ENCODE measurements at regions not wholly inside any gene's neighbourhood (a gene's known extent, or its start where the extent isn't known, plus 50 kb on each side); places are given as distances from the start of the nearest gene placed in this dataset.
"Not testable (repeated sequence)": the region's sequence is repeated elsewhere in the genome, so short reads cannot be mapped to it uniquely, and the experiment has no call there.

DNA sequence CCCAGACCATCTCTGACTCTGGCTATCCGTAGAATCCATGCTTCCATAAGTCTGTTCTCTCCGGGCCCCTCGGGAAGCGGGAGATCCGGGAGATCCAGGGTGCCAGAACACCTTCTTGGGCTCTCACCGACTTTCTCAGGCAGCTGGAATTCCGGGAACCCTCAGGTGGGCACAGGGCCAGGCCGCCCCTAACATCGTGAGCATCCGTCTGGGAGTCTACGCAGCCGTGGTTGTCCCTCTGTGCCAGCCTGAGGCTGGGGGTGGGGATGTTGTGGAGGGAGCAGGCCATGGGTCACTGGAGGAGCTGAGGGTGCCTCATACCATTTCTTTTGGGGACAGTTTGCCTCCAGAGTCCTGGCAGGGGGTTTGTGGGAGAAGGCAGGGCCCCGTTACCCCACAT is 92.3 kb upstream of the COL5A1 start:
- Histone ChIP-seq H3K4me3 (ENCODE audit: low read length) (no peak overlapping the region), H3K27me3 (ENCODE audit: control insufficient read depth, insufficient read depth, low read length) (no peaks in the 10 kb centered on the region), H3K36me3 (ENCODE audit: control insufficient read depth, insufficient read depth, low read length) (no peaks in the 10 kb centered on the region), H3K27ac (ENCODE audit: low read length) (no peak overlapping the region), H3K4me1 (ENCODE audit: control insufficient read depth, insufficient read depth, low read length) (no peaks in the 10 kb centered on the region), H3K9me3 (ENCODE audit: control insufficient read depth, insufficient read depth, low read length) (no peaks in the 10 kb centered on the region)
- intact Hi-C loops (cut with micrococcal nuclease), result no loop called here
- Mint-ChIP-seq H3K4me1 (no peaks in the 10 kb centered on the region), H3K4me3 (no peak overlapping the region), H3K9me3 (no peaks in the 10 kb centered on the region), H3K27me3 (ENCODE audit: low read depth in 2 of 2) (peaks cover 0 to 3% of the 10 kb centered on the region in 2 donors), H3K27ac (no peak overlapping the region), H3K36me3 (no peaks in the 10 kb centered on the region)
- ATAC-seq (no peak), DNase-seq (no peak)
- TF ChIP-seq CTCF (IDR thresholded peaks at IDR 0.05), result no peak
- WGBS (ENCODE audit: insufficient coverage), result 84% methylated on average over 13 of the region's 13 CpGs

GRCh38 chr9:134550081-134550480 is 91.5 kb upstream of the COL5A1 start:
- H3K4me3 Mint-ChIP-seq; H3K4me1 Mint-ChIP-seq; H3K36me3 ChIP-seq (ENCODE audit: control insufficient read depth, insufficient read depth, low read length); H3K27me3 Mint-ChIP-seq (ENCODE audit: low read depth in 2 of 2); ATAC-seq; intact Hi-C loops (cut with micrococcal nuclease); H3K27ac ChIP-seq (ENCODE audit: low read length); H3K27me3 ChIP-seq (ENCODE audit: control insufficient read depth, insufficient read depth, low read length); H3K9me3 ChIP-seq (ENCODE audit: control insufficient read depth, insufficient read depth, low read length); H3K36me3 Mint-ChIP-seq; H3K4me3 ChIP-seq (ENCODE audit: low read length); H3K4me1 ChIP-seq (ENCODE audit: control insufficient read depth, insufficient read depth, low read length); DNase-seq; H3K27ac Mint-ChIP-seq; H3K9me3 Mint-ChIP-seq: not testable (repeated sequence)
- 96% methylated on average over 5 of the region's 7 CpGs for WGBS (ENCODE audit: insufficient coverage)

DNA sequence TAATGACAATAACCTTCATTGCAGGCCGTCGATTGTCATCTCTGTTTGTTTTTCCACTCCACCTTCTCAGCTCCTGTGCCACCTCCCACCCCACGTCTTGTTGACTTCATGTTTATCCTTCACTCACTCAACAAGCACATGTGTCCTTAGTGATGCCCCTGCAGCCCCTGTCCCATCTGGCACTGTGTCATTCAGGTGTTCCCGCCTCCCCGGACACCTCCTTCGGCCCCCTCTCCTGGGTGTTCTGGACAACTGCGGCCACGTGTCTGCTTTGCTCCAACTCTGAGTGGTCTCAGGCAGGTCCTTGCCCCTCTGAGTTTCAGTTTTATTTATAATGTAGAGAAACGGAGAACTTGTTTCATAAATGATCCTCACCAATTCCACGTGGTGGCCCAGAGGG is 91.0 kb upstream of the COL5A1 start:
- Mint-ChIP-seq H3K9me3 (no peaks in the 10 kb centered on the region), H3K36me3 (no peaks in the 10 kb centered on the region), H3K4me1 (no peaks in the 10 kb centered on the region), H3K4me3 (no peak overlapping the region), H3K27me3 (ENCODE audit: low read depth in 2 of 2) (no peaks in the 10 kb centered on the region), H3K27ac (no peak overlapping the region)
- no peaks in the 10 kb centered on the region for H3K27me3 ChIP-seq (ENCODE audit: control insufficient read depth, insufficient read depth, low read length)
- no peaks in the 10 kb centered on the region for H3K36me3 ChIP-seq (ENCODE audit: control insufficient read depth, insufficient read depth, low read length)
- no peak overlapping the region for H3K27ac ChIP-seq (ENCODE audit: low read length)
- no peak overlapping the region for H3K4me3 ChIP-seq (ENCODE audit: low read length)
- H3K4me1 ChIP-seq (ENCODE audit: control insufficient read depth, insufficient read depth, low read length), result no peaks in the 10 kb centered on the region
- WGBS (ENCODE audit: insufficient coverage), result 89% methylated on average over 10 of the region's 10 CpGs
- ATAC-seq (no peak), DNase-seq (no peak)
- H3K9me3 ChIP-seq (ENCODE audit: control insufficient read depth, insufficient read depth, low read length), result no peaks in the 10 kb centered on the region
- intact Hi-C loops (cut with micrococcal nuclease), result no loop called here
- no peak for TF ChIP-seq CTCF (IDR thresholded peaks at IDR 0.05)

DNA sequence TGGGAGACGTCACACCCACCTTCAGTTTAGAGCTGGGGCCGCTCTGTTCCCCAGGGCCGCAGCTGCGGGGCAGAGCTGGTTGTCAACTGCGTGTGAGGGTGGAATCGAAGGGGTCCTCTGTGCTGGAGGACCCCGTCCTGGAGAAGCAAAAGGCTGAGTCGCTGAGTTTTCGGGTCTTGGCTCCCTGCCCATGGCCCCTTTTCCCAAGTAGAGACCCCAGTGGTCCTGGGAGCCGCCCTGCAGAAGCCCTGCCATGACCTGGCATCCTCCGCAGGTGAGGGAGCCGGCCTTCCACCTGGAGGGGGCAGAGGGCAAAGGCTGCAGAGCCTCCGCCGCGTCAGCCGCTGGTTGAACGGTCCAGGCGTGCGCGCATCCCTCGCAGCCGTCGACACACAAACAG is 90.4 kb upstream of the COL5A1 start:
- no peaks in the 10 kb centered on the region for H3K4me1 Mint-ChIP-seq
- Histone ChIP-seq H3K27ac (ENCODE audit: low read length) (no peak overlapping the region), H3K9me3 (ENCODE audit: control insufficient read depth, insufficient read depth, low read length) (no peaks in the 10 kb centered on the region), H3K4me3 (ENCODE audit: low read length) (no peak overlapping the region), H3K27me3 (ENCODE audit: control insufficient read depth, insufficient read depth, low read length) (no peaks in the 10 kb centered on the region), H3K4me1 (ENCODE audit: control insufficient read depth, insufficient read depth, low read length) (no peaks in the 10 kb centered on the region), H3K36me3 (ENCODE audit: control insufficient read depth, insufficient read depth, low read length) (no peaks in the 10 kb centered on the region)
- no peaks in the 10 kb centered on the region for H3K27me3 Mint-ChIP-seq (ENCODE audit: low read depth in 2 of 2)
- TF ChIP-seq CTCF (IDR thresholded peaks at IDR 0.05), result no peak
- WGBS (ENCODE audit: insufficient coverage), result 94% methylated on average over 23 of the region's 23 CpGs
- no peaks in the 10 kb centered on the region for H3K9me3 Mint-ChIP-seq
- intact Hi-C loops (cut with micrococcal nuclease), result no loop called here
- no peak for DNase-seq
- ATAC-seq, result no peak
- no peak overlapping the region for H3K27ac Mint-ChIP-seq
- H3K36me3 Mint-ChIP-seq, result no peaks in the 10 kb centered on the region
- no peak overlapping the region for H3K4me3 Mint-ChIP-seq

Data from natural killer cell (primary cell).